ENCODE measurements at regions not wholly inside any gene's neighbourhood (a gene's known extent, or its start where the extent isn't known, plus 50 kb on each side); places are given as distances from the start of the nearest gene placed in this dataset.

DNA sequence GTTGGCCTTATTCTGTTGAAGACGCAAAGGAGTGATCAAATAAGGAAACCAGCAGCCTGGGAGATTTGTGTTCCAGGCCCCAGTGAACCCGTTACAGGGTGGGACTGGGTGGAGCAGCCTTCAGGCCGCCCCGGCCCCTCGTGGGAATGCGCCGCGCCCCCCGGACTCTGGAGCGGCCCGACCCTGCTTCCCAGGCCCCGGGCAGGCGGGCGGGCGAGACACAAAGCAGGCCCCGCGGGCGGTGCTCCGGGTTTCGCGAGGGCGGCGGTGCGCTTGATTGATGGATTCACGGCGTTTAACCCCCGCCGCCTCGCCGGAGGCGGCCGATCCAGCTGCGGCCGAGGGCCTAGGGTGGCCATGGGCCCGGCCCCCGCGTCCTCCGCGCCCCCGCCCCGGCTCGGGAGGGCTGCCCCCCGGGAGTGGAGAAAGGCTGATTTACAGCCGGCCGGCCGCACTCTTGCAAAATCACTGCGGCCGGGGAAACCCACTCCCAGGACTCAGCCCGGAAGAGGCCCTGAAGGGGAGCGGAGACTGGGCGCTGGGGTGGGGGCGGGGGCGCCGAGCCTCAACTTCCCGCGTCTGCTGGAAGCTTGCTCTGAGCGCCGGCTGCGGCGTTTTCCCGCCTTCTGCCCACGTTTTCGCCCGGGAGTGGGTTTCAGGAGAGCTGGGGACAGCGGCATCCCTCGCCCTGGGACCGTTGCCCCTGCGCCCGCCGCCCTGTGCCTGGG, 299.6 kb upstream of the NFE2L3 start:
- no peak for DNase-seq
- intact Hi-C loops (cut with DNase I): loop anchor here (5.0 to 10.0 kb wide), 5 partner anchors 130 to 1312 kb away; partner anchors contain the start of gene HOXA9
- TF ChIP-seq POLR2A (IDR thresholded peaks at IDR 0.05) (no peak), CTCF (IDR thresholded peaks at IDR 0.05) (no peak)
- 2 to 15% methylated on average over 4 to 23 of the region's 70 CpGs for WGBS, 2 donors
- H3K27ac ChIP-seq: peak overlapping the region in 2 of 3 donors; percentile 38 to 48
- peaks cover 42% of the 10 kb centered on the region for H3K27me3 ChIP-seq
- H3K4me3 ChIP-seq (replicated peaks in 1 of 3): no peak overlapping the region
- H3K36me3 ChIP-seq: no peaks in the 10 kb centered on the region
- peaks cover 20 to 30% of the 10 kb centered on the region in 2 donors for H3K4me1 ChIP-seq
- no peaks in the 10 kb centered on the region for H3K9me3 ChIP-seq

DNA sequence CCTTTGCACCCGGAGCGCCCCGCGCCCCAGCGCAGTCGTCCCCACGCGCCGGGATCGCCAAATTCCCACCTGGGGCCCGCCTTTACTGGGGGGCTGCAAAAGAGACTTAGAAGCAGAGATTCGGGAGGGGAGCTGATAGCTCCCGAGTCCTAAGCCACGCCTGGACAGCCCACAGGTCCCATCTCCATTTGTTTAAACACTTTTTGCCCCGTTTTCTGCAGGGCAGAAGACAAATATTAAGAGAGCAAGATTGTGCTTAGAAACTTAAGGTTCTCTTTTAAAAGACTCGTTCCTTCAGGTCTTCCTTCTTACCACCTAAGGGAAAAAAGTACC, 299.1 kb upstream of the NFE2L3 start:
- no peak for DNase-seq
- 21 to 32% methylated on average over 9 to 16 of the region's 16 CpGs for WGBS, 2 donors
- Histone ChIP-seq H3K4me3 (replicated peaks in 1 of 3) (no peak overlapping the region), H3K27ac (no peak overlapping the region), H3K27me3 (peaks cover 47% of the 10 kb centered on the region), H3K4me1 (peaks cover 16 to 25% of the 10 kb centered on the region in 2 donors), H3K36me3 (no peaks in the 10 kb centered on the region), H3K9me3 (no peaks in the 10 kb centered on the region)
- intact Hi-C loops (cut with DNase I): loop anchor here (5.0 to 10.0 kb wide), 5 partner anchors 131 to 1312 kb away; partner anchors contain the start of gene HOXA9
- no peak for TF ChIP-seq CTCF (IDR thresholded peaks at IDR 0.05)
- no peak for TF ChIP-seq POLR2A (IDR thresholded peaks at IDR 0.05)

- Histone ChIP-seq H3K9me3 (no peaks in the 10 kb centered on the region), H3K27me3 (peaks cover 52% of the 10 kb centered on the region), H3K4me1 (peaks cover 16 to 23% of the 10 kb centered on the region in 2 donors), H3K36me3 (no peaks in the 10 kb centered on the region), H3K27ac (no peak overlapping the region), H3K4me3 (replicated peaks in 1 of 3) (no peak overlapping the region)
- intact Hi-C loops (cut with DNase I): loop anchor here (5.0 to 10.0 kb wide), 5 partner anchors 131 to 1311 kb away; partner anchors contain the start of gene HOXA9
- DNase-seq: no peak
- TF ChIP-seq POLR2A (IDR thresholded peaks at IDR 0.05) (no peak), CTCF (IDR thresholded peaks at IDR 0.05) (no peak)
- 73 to 77% methylated on average over 7 of the region's 7 CpGs for WGBS, 2 donors
Observed at GRCh38 chr7:25853314-25853713, 298.7 kb upstream of the NFE2L3 start.

- peaks cover 16 to 23% of the 10 kb centered on the region in 2 donors for H3K4me1 ChIP-seq
Observed at GRCh38 chr7:25854059-25854458, 297.9 kb upstream of the NFE2L3 start.

More at GRCh38 chr7:25854059-25854458, 297.9 kb upstream of the NFE2L3 start:
- peaks cover 59% of the 10 kb centered on the region for H3K27me3 ChIP-seq
- no peak overlapping the region for H3K4me3 ChIP-seq (replicated peaks in 1 of 3)
- H3K9me3 ChIP-seq: no peaks in the 10 kb centered on the region
- intact Hi-C loops (cut with DNase I): loop anchor here (5.0 to 10.0 kb wide), 5 partner anchors 132 to 1311 kb away; partner anchors contain the start of gene HOXA9
- TF ChIP-seq POLR2A (IDR thresholded peaks at IDR 0.05) (no peak), CTCF (IDR thresholded peaks at IDR 0.05) (no peak)
- no peak for DNase-seq
- H3K27ac ChIP-seq: no peak overlapping the region
- no peaks in the 10 kb centered on the region for H3K36me3 ChIP-seq
- WGBS, 2 donors: 37 to 44% methylated on average over 14 of the region's 14 CpGs
